Liver (tissue), 8 donors: ENCODE measurements at regions not wholly inside any gene's neighbourhood (a gene's known extent, or its start where the extent isn't known, plus 50 kb on each side); places are given as distances from the start of the nearest gene placed in this dataset.

Source experiments
- DNase-seq: peaks from one replicate; pipeline ENCODE4 v3.0.0-alpha.2; 2017; ENCODE audit warnings: low spot score
- H3K27ac ChIP-seq, 2 donors: one replicate each; pipeline ENCODE4 v1.7.0; 2013; ENCODE audit warnings: inconsistent platforms in 2 of 2, low read length in 2 of 2, control low read depth in 1 of 2, low read depth in 1 of 2, mild to moderate bottlenecking in 1 of 2
- H3K27me3 ChIP-seq, 4 donors: one replicate each; pipeline versions ENCODE4 v1.6.1 to v1.7.0; 2013; ENCODE audit warnings: low read length in 3 of 4, inconsistent platforms in 1 of 4, mild to moderate bottlenecking in 1 of 4, moderate library complexity in 1 of 4; ENCODE audit not compliant: control insufficient read depth in 4 of 4, insufficient read depth in 4 of 4
- H3K36me3 ChIP-seq, 4 donors: one replicate each; pipeline versions ENCODE4 v1.6.1 to v1.7.0; 2013; ENCODE audit warnings: low read length in 3 of 4, mild to moderate bottlenecking in 3 of 4, low read depth in 1 of 4, moderate library complexity in 1 of 4; ENCODE audit not compliant: control insufficient read depth in 4 of 4, insufficient read depth in 3 of 4
- H3K4me1 ChIP-seq, 4 donors: one replicate each; pipeline versions ENCODE4 v1.6.1 to v1.7.0; 2013; ENCODE audit warnings: low read length in 3 of 4, mild to moderate bottlenecking in 3 of 4, moderate library complexity in 1 of 4; ENCODE audit not compliant: control insufficient read depth in 4 of 4, insufficient read depth in 4 of 4
- H3K4me3 ChIP-seq, 3 donors: one replicate each; pipeline versions ENCODE4 v1.6.1 to v1.7.0; 2013; ENCODE audit warnings: low read length in 3 of 3, control low read depth in 1 of 3, low read depth in 1 of 3, mild to moderate bottlenecking in 1 of 3
- H3K9ac ChIP-seq, 2 donors: one replicate each; pipeline ENCODE4 v1.7.0; 2013; ENCODE audit warnings: low read length in 2 of 2, mild to moderate bottlenecking in 2 of 2, moderate library complexity in 2 of 2, control low read depth in 1 of 2, low read depth in 1 of 2
- H3K9me3 ChIP-seq, 4 donors: one replicate each; pipeline versions ENCODE4 v1.6.1 to v1.7.0; 2013; ENCODE audit warnings: low read length in 3 of 4; ENCODE audit not compliant: control insufficient read depth in 4 of 4
- EGR1 ChIP-seq, 2 donors: IDR thresholded peaks; 2 replicates each; pipeline ENCODE4 v1.6.1; 2016 to 2018; ENCODE audit warnings: antibody characterized with exemption in 2 of 2, low read depth in 2 of 2
- FOXA1 ChIP-seq: IDR thresholded peaks from 2 replicates; pipeline ENCODE4 v1.6.1; 2016; ENCODE audit warnings: antibody characterized with exemption
- FOXA2 ChIP-seq: IDR thresholded peaks from 2 replicates; pipeline ENCODE4 v1.6.1; 2016; ENCODE audit warnings: antibody characterized with exemption
- GABPA ChIP-seq, 2 donors: IDR thresholded peaks in 1 of 2; conservative IDR thresholded peaks in 1 of 2; 2 replicates each; pipeline ENCODE4 v1.6.1; 2016; ENCODE audit warnings: antibody characterized with exemption in 2 of 2, mild to moderate bottlenecking in 1 of 2, moderate library complexity in 1 of 2
- HNF4A ChIP-seq, 2 donors: conservative IDR thresholded peaks; 2 replicates each; pipeline ENCODE4 v1.6.1; 2016; ENCODE audit warnings: antibody characterized with exemption in 2 of 2, mild to moderate bottlenecking in 2 of 2
- HNF4G ChIP-seq: IDR thresholded peaks from 2 replicates; pipeline ENCODE4 v1.6.1; 2016; ENCODE audit warnings: antibody characterized with exemption
- JUND ChIP-seq, 2 donors: IDR thresholded peaks; 2 replicates each; pipeline ENCODE4 v1.6.1; 2016; ENCODE audit warnings: antibody characterized with exemption in 2 of 2
- NR2F2 ChIP-seq: IDR thresholded peaks from 2 replicates; pipeline ENCODE4 v1.6.1; 2016; ENCODE audit warnings: antibody characterized with exemption
- RAD21 ChIP-seq, 2 donors: IDR thresholded peaks; 2 replicates each; pipeline ENCODE4 v1.6.1; 2016; ENCODE audit warnings: antibody characterized with exemption in 2 of 2, mild to moderate bottlenecking in 2 of 2
- RXRA ChIP-seq, 2 donors: IDR thresholded peaks; 2 replicates each; pipeline ENCODE4 v1.6.1; 2017 to 2018; ENCODE audit warnings: antibody characterized with exemption in 2 of 2, mild to moderate bottlenecking in 1 of 2
- SP1 ChIP-seq: IDR thresholded peaks from 2 replicates; pipeline ENCODE4 v1.6.1; 2018; ENCODE audit warnings: antibody characterized with exemption, mild to moderate bottlenecking
- TAF1 ChIP-seq: conservative IDR thresholded peaks from 2 replicates; pipeline ENCODE4 v1.6.1; 2016; ENCODE audit warnings: antibody characterized with exemption, mild to moderate bottlenecking
- YY1 ChIP-seq: IDR thresholded peaks from 2 replicates; pipeline ENCODE4 v1.6.1; 2016; ENCODE audit warnings: antibody characterized with exemption, mild to moderate bottlenecking
- WGBS: extraction: QIAGEN DNeasy Blood & Tissue Kit; methylation state at CpG from one replicate; pipeline ENCODE4 v1.1.7; 2013; 5-methylcytosine and 5-hydroxymethylcytosine counted together
- TF ChIP-seq, protein P1 (sequence below): IDR thresholded peaks from 2 replicates; pipeline ENCODE4 v1.6.1; 2016; ENCODE audit warnings: antibody characterized with exemption
- TF ChIP-seq, protein P2 (sequence below): fragments of 150-350 bp; IDR thresholded peaks from 2 replicates; pipeline ENCODE4 v1.5.1; 2017; ENCODE audit warnings: improper control_type of control experiment, low read depth, low read length; ENCODE audit not compliant: missing input control
- TF ChIP-seq, protein P3 (sequence below): IDR thresholded peaks from 2 replicates; pipeline ENCODE4 v1.6.1; 2016; ENCODE audit warnings: antibody characterized with exemption
- TF ChIP-seq, protein P4 (sequence below): IDR thresholded peaks from 2 replicates; pipeline ENCODE4 v1.6.1; 2016; ENCODE audit warnings: antibody characterized with exemption
- donor health status: healthy.
- donor health status: healthy.
- donor health status: healthy.
- donor health status: healthy.
- donor health status: healthy.

DNA sequence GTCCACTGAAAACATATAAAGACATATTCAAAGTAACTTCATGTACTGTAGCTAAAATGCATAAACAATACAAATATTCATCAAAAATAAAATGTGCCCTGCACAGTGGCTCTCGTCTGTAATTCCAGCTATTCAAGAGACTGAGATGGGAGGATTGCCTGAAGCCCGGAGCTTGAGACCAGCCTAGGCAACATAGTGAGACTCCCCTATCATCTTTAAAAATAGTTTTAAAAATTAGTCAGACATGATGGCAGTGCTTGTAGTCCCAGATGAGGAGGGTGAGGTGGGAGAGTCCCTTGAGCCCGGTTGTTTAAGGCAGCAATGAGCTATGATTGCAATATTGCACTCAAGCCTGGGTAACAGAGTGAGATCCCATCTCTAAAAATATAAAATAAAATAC is 534.1 kb downstream of the ANXA1 start:
- Histone ChIP-seq H3K27me3 (no peaks in the 10 kb centered on the region), H3K4me3 (no peak overlapping the region), H3K9ac (no peak overlapping the region), H3K9me3 (no peaks in the 10 kb centered on the region), H3K36me3 (no peaks in the 10 kb centered on the region), H3K27ac (no peak overlapping the region), H3K4me1 (no peaks in the 10 kb centered on the region)
- TF ChIP-seq, protein P1, sequence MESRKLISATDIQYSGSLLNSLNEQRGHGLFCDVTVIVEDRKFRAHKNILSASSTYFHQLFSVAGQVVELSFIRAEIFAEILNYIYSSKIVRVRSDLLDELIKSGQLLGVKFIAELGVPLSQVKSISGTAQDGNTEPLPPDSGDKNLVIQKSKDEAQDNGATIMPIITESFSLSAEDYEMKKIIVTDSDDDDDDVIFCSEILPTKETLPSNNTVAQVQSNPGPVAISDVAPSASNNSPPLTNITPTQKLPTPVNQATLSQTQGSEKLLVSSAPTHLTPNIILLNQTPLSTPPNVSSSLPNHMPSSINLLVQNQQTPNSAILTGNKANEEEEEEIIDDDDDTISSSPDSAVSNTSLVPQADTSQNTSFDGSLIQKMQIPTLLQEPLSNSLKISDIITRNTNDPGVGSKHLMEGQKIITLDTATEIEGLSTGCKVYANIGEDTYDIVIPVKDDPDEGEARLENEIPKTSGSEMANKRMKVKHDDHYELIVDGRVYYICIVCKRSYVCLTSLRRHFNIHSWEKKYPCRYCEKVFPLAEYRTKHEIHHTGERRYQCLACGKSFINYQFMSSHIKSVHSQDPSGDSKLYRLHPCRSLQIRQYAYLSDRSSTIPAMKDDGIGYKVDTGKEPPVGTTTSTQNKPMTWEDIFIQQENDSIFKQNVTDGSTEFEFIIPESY: no peak
- TF ChIP-seq FOXA1 (no peak), GABPA (IDR thresholded peaks at IDR 0.05 in 1 of 2, conservative IDR thresholded peaks at IDR 0.05 in 1 of 2) (no peak), RAD21 (IDR thresholded peaks at IDR 0.05) (no peak), HNF4A (conservative IDR thresholded peaks at IDR 0.05) (no peak), TAF1 (no peak), RXRA (IDR thresholded peaks at IDR 0.05) (no peak), EGR1 (IDR thresholded peaks at IDR 0.05; ENCODE audit: low read depth in 2 of 2) (no peak), FOXA2 (no peak), HNF4G (no peak), NR2F2 (no peak), SP1 (no peak), JUND (IDR thresholded peaks at IDR 0.05) (no peak), YY1 (no peak)
- TF ChIP-seq, protein P2, sequence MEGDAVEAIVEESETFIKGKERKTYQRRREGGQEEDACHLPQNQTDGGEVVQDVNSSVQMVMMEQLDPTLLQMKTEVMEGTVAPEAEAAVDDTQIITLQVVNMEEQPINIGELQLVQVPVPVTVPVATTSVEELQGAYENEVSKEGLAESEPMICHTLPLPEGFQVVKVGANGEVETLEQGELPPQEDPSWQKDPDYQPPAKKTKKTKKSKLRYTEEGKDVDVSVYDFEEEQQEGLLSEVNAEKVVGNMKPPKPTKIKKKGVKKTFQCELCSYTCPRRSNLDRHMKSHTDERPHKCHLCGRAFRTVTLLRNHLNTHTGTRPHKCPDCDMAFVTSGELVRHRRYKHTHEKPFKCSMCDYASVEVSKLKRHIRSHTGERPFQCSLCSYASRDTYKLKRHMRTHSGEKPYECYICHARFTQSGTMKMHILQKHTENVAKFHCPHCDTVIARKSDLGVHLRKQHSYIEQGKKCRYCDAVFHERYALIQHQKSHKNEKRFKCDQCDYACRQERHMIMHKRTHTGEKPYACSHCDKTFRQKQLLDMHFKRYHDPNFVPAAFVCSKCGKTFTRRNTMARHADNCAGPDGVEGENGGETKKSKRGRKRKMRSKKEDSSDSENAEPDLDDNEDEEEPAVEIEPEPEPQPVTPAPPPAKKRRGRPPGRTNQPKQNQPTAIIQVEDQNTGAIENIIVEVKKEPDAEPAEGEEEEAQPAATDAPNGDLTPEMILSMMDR: no peak
- TF ChIP-seq, protein P3, sequence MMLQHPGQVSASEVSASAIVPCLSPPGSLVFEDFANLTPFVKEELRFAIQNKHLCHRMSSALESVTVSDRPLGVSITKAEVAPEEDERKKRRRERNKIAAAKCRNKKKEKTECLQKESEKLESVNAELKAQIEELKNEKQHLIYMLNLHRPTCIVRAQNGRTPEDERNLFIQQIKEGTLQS: no peak
- TF ChIP-seq, protein P4, sequence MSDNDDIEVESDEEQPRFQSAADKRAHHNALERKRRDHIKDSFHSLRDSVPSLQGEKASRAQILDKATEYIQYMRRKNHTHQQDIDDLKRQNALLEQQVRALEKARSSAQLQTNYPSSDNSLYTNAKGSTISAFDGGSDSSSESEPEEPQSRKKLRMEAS: no peak
- WGBS: 88% methylated on average over 3 of the region's 3 CpGs
- no peak for DNase-seq

DNA sequence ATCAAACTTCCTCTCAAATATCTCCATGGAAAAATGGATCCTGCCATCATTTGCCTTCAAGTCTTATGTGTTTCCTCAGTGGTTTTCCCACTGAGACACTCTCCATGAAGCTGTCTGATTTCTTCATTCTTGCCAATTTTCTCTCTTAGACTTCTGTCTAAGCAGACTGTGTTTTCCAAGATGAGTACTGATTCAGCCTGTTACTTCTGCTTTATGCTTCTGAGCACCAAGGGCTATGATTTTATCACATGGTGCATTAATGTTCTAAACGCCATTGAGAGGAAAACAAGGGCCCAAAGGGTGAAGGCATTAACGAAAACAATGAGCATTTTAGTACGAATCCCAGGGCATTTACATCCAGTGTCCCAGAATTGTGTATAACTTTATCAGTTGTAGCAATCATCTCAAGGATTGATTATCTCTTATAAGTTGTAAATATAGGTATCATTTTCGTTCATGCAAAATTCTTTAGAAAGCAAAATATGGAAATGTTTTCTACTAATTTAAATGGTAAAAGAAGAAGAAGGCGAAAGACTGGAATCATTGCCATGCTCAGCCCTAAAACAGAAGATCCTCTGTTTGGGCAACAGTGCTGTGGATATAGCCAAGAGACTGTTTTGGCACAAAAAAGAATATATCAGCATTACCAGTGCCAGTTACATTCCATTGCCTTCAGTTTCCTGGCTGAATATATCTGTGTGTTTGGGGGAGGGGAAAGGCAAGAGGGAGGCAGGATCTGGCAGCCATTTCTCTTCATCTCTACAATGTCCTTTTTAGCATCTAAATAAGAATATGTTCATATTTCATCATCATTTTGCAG is 537.6 kb downstream of the ANXA1 start:
- no peaks in the 10 kb centered on the region for H3K27me3 ChIP-seq
- H3K9me3 ChIP-seq: no peaks in the 10 kb centered on the region
- no peak for DNase-seq
- H3K36me3 ChIP-seq: no peaks in the 10 kb centered on the region
- H3K9ac ChIP-seq: no peak overlapping the region
- no peak overlapping the region for H3K27ac ChIP-seq
- 75% methylated on average over 5 of the region's 5 CpGs for WGBS
- H3K4me1 ChIP-seq: peaks cover 0 to 1% (median 0%) of the 10 kb centered on the region in 4 donors
- TF ChIP-seq GABPA (IDR thresholded peaks at IDR 0.05 in 1 of 2, conservative IDR thresholded peaks at IDR 0.05 in 1 of 2) (no peak), RAD21 (IDR thresholded peaks at IDR 0.05) (no peak), FOXA2 (no peak), YY1 (no peak)
- no peak overlapping the region for H3K4me3 ChIP-seq
